ENCODE measurements at regions not wholly inside any gene's neighbourhood (a gene's known extent, or its start where the extent isn't known, plus 50 kb on each side); places are given as distances from the start of the nearest gene placed in this dataset.

- in situ Hi-C loops (cut with MboI; ENCODE audit: low pct_ligation_motif_present in 1 of 4, low pct_unique_long_range_greater_than_20kb in 1 of 4, low sequenced_read_pairs in 3 of 4) (no loop called here), intact Hi-C loops (cut with DNase I; ENCODE audit: low total_unique reads) (no loop called here)
- WGBS, 2 donors (ENCODE audit: low coverage in 1 of 2) = 34 to 39% methylated on average over 12 to 53 of the region's 63 CpGs
- no peak for DNase-seq
- no peak overlapping the region for H3K4me3 ChIP-seq
- no peaks in the 10 kb centered on the region for H3K36me3 ChIP-seq
- peaks cover 0 to 6% (median 0%) of the 10 kb centered on the region in 4 donors for H3K4me1 ChIP-seq
- H3K27ac ChIP-seq = no peak overlapping the region
- peaks cover 54% of the 10 kb centered on the region for H3K27me3 ChIP-seq
- TF ChIP-seq EP300 (IDR thresholded peaks at IDR 0.05; ENCODE audit: low read depth) = no peak
- no peak for TF ChIP-seq CTCF (IDR thresholded peaks at IDR 0.05)
- TF ChIP-seq POLR2A (IDR thresholded peaks at IDR 0.05) = no peak
- no peak for TF ChIP-seq POLR2AphosphoS5 (IDR thresholded peaks at IDR 0.05)
- H3K9me3 ChIP-seq = no peaks in the 10 kb centered on the region
Observed at GRCh38 chr7:1323178-1324027, 90.7 kb downstream of the UNCX start.

GRCh38 chr7:1324028-1324900, 91.6 kb downstream of the UNCX start:
- in situ Hi-C loops (cut with MboI; ENCODE audit: low pct_ligation_motif_present in 1 of 4, low pct_unique_long_range_greater_than_20kb in 1 of 4, low sequenced_read_pairs in 3 of 4) (no loop called here), intact Hi-C loops (cut with DNase I; ENCODE audit: low total_unique reads) (no loop called here)
- TF ChIP-seq POLR2AphosphoS5 (IDR thresholded peaks at IDR 0.05) = no peak
- no peak for TF ChIP-seq CTCF (IDR thresholded peaks at IDR 0.05)
- no peak for TF ChIP-seq POLR2A (IDR thresholded peaks at IDR 0.05)
- no peaks in the 10 kb centered on the region for H3K9me3 ChIP-seq
- no peaks in the 10 kb centered on the region for H3K36me3 ChIP-seq
- H3K27ac ChIP-seq = no peak overlapping the region
- H3K4me1 ChIP-seq = peaks cover 0 to 6% (median 0%) of the 10 kb centered on the region in 4 donors
- peaks cover 54% of the 10 kb centered on the region for H3K27me3 ChIP-seq
- no peak for DNase-seq
- H3K4me3 ChIP-seq = no peak overlapping the region
- WGBS, 2 donors (ENCODE audit: low coverage in 1 of 2) = 71% methylated on average over 24 of the region's 30 CpGs; no CpG with 5 or more reads in 1 of the 2 donors

GRCh38 chr7:1325246-1325645, 92.6 kb downstream of the UNCX start:
- 95% methylated on average over 11 of the region's 17 CpGs; no CpG with 5 or more reads in 1 of the 2 donors for WGBS, 2 donors (ENCODE audit: low coverage in 1 of 2)
- no peak overlapping the region for H3K4me3 ChIP-seq
- H3K9me3 ChIP-seq = no peaks in the 10 kb centered on the region
- peaks cover 58% of the 10 kb centered on the region for H3K27me3 ChIP-seq
- DNase-seq = no peak
- H3K27ac ChIP-seq = no peak overlapping the region
- H3K36me3 ChIP-seq = no peaks in the 10 kb centered on the region
- peaks cover 0 to 6% (median 0%) of the 10 kb centered on the region in 4 donors for H3K4me1 ChIP-seq
- in situ Hi-C loops (cut with MboI; ENCODE audit: low pct_ligation_motif_present in 1 of 4, low pct_unique_long_range_greater_than_20kb in 1 of 4, low sequenced_read_pairs in 3 of 4) (no loop called here), intact Hi-C loops (cut with DNase I; ENCODE audit: low total_unique reads) (no loop called here)
- no peak for TF ChIP-seq POLR2A (IDR thresholded peaks at IDR 0.05)

- intact Hi-C loops (cut with DNase I; ENCODE audit: low total_unique reads) = no loop called here
- WGBS, 2 donors (ENCODE audit: low coverage in 1 of 2) = 72% methylated on average over 33 of the region's 33 CpGs; no CpG with 5 or more reads in 1 of the 2 donors
- Histone ChIP-seq H3K27ac (no peak overlapping the region), H3K4me1 (peaks cover 0 to 6% (median 0%) of the 10 kb centered on the region in 4 donors), H3K9me3 (no peaks in the 10 kb centered on the region), H3K4me3 (no peak overlapping the region), H3K36me3 (no peaks in the 10 kb centered on the region), H3K27me3 (peaks cover 60% of the 10 kb centered on the region)
- no peak for DNase-seq
- in situ Hi-C loops (cut with MboI; ENCODE audit: low pct_ligation_motif_present in 1 of 4, low pct_unique_long_range_greater_than_20kb in 1 of 4, low sequenced_read_pairs in 3 of 4) = no loop called here
- TF ChIP-seq POLR2AphosphoS5 (IDR thresholded peaks at IDR 0.05) (no peak), POLR2A (IDR thresholded peaks at IDR 0.05) (no peak), EP300 (IDR thresholded peaks at IDR 0.05; ENCODE audit: low read depth) (no peak), CTCF (IDR thresholded peaks at IDR 0.05) (no peak)
Observed at GRCh38 chr7:1325646-1326510, 93.2 kb downstream of the UNCX start.
